Common myeloid progenitor, CD34-positive (primary cell): ENCODE measurements at regions not wholly inside any gene's neighbourhood (a gene's known extent, or its start where the extent isn't known, plus 50 kb on each side); places are given as distances from the start of the nearest gene placed in this dataset.

Experiments
- CTCF ChIA-PET: fragments of 350-600 bp; sonication (Branson Sonifier 250); formaldehyde crosslinking; loops from one replicate; lab custom pipeline; 2021; ENCODE audit warnings: antibody characterized with exemption; lab: Charles Lee
- POLR2A ChIA-PET: fragments of 350-600 bp; sonication (Branson Sonifier 250); formaldehyde crosslinking; loops from one replicate; lab custom pipeline; 2021; ENCODE audit warnings: antibody characterized with exemption; lab: Charles Lee
- DNase-seq, 3 donors: peaks; one replicate each; pipeline versions ENCODE4 v3.0.0 to v3.0.0-alpha.2; 2013
- H3K27ac ChIP-seq, 2 experiments: 1 replicate in 1 of 2; 2 replicates in 1 of 2; pipeline ENCODE4 v1.7.0; 2013; ENCODE audit warnings: inconsistent platforms in 2 of 2, low read length in 2 of 2, mild to moderate bottlenecking in 2 of 2, low read depth in 1 of 2, moderate library complexity in 1 of 2; ENCODE audit not compliant: severe bottlenecking in 2 of 2, insufficient read depth in 1 of 2, poor library complexity in 1 of 2
- H3K27me3 ChIP-seq, 5 experiments: replicated peaks in 2 of 5; 1 replicate in 3 of 5; 2 replicates in 2 of 5; pipeline versions ENCODE4 v1.6.1 to v1.7.0; 2013; ENCODE audit warnings: low read length in 4 of 5, mild to moderate bottlenecking in 2 of 5, moderate library complexity in 2 of 5, inconsistent platforms in 1 of 5; ENCODE audit not compliant: insufficient read depth in 5 of 5, control insufficient read depth in 4 of 5
- H3K36me3 ChIP-seq, 4 experiments: 1 replicate in 2 of 4; 2 replicates in 2 of 4; pipeline versions ENCODE4 v1.6.1 to v1.7.0; 2013; ENCODE audit warnings: low read length in 3 of 4, control low read depth in 1 of 4, mild to moderate bottlenecking in 1 of 4; ENCODE audit not compliant: control insufficient read depth in 4 of 4, insufficient read depth in 4 of 4
- H3K4me1 ChIP-seq, 4 experiments: 1 replicate in 3 of 4; 2 replicates in 1 of 4; pipeline versions ENCODE4 v1.6.1 to v1.7.1; 2013; ENCODE audit warnings: low read length in 3 of 4, mild to moderate bottlenecking in 3 of 4, control low read depth in 1 of 4, inconsistent platforms in 1 of 4, moderate library complexity in 1 of 4; ENCODE audit not compliant: control insufficient read depth in 4 of 4, insufficient read depth in 4 of 4; ENCODE audit errors: control extremely low read depth in 1 of 4
- H3K4me3 ChIP-seq, 7 experiments: 1 replicate in 4 of 7; 2 replicates in 3 of 7; pipeline versions ENCODE4 v1.5.1 to v1.7.0; 2013; ENCODE audit warnings: mild to moderate bottlenecking in 7 of 7, low read length in 6 of 7, moderate library complexity in 6 of 7, inconsistent platforms in 2 of 7, low read depth in 2 of 7, control low read depth in 1 of 7; ENCODE audit not compliant: insufficient read depth in 4 of 7, control insufficient read depth in 1 of 7; ENCODE audit errors: extremely low read depth in 1 of 7
- H3K9me3 ChIP-seq, 5 experiments: 1 replicate in 4 of 5; 2 replicates in 1 of 5; pipeline versions ENCODE4 v1.6.1 to v1.7.1; 2013; ENCODE audit warnings: low read length in 4 of 5, mild to moderate bottlenecking in 2 of 5, inconsistent platforms in 1 of 5, low read depth in 1 of 5, moderate library complexity in 1 of 5; ENCODE audit not compliant: control insufficient read depth in 4 of 5, insufficient read depth in 2 of 5; ENCODE audit errors: control extremely low read depth in 1 of 5
- WGBS: methylation state at CpG from one replicate; pipeline ENCODE4 v1.1.5; 2013; ENCODE audit not compliant: insufficient coverage; 5-methylcytosine and 5-hydroxymethylcytosine counted together

DNA sequence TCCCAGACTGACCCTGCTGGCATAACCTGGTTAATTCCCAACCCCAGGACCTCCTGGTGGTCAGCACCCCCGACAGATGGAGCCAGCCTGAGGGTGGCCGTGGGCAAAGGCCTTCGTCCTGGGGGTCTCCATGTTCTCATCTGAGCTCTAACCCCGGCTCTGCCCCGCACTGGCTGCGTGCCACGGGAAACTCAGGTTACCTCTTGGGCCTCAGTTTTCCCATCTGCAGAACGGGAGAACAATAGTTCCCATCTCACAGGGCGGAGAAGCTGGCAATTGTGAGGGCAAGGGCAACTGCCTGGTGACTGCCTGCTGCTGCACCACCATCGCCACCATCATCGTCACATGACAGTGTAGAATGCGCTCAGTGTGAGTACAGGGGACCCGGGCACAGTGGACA lies 77.9 kb downstream of the RFLNA start:
- POLR2A ChIA-PET = no interaction called here
- Histone ChIP-seq H3K27ac (no peak overlapping the region), H3K27me3 (no peaks in the 10 kb centered on the region), H3K36me3 (peaks cover 4 to 70% (median 52%) of the 10 kb centered on the region in 4 experiments), H3K9me3 (no peaks in the 10 kb centered on the region), H3K4me3 (no peak overlapping the region), H3K4me1 (no peaks in the 10 kb centered on the region)
- 89% methylated on average over 13 of the region's 13 CpGs for WGBS
- DNase-seq = no peak
- CTCF ChIA-PET = interaction anchor here (0.9 to 2.5 kb wide), 2 partner anchors 18 to 26 kb away, joined by 3 to 6 read pairs; no protein-coding TSS in a partner anchor

GRCh38 chr12:124371970-124372555 lies 77.2 kb downstream of the RFLNA start:
- H3K36me3 ChIP-seq = peaks cover 3 to 68% (median 50%) of the 10 kb centered on the region in 4 experiments

DNA sequence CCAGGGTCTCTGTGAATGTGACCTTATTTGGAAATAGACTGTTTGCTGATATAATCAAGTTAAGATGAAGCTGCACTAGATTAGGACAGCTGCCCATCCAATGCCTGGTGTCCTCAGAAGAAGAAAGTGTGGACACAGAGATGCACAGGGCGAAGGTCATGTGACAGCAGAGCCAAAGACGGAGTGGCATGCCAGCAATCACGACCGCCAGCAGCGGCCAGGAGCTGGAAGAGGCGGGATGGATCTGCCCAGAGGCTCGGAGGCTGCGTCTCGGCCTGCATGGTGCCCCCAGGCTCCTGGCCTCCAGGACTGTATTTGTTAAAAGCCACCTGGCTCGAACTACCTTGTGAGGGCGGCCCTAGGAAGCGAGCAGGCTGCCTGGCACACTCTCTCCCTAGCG lies 76.5 kb downstream of the RFLNA start:
- H3K27me3 ChIP-seq = no peaks in the 10 kb centered on the region
- ChIA-PET CTCF (interaction anchor here (2.5 kb wide), 1 partner anchor 28 kb away, joined by 6 read pairs; no protein-coding TSS in a partner anchor), POLR2A (interaction anchor here (1.2 kb wide), 1 partner anchor 9 kb away, joined by 3 read pairs; no protein-coding TSS in a partner anchor)
- WGBS = 98% methylated on average over 13 of the region's 13 CpGs
- H3K4me1 ChIP-seq = no peaks in the 10 kb centered on the region
- H3K4me3 ChIP-seq = no peak overlapping the region
- no peak for DNase-seq
- peaks cover 2 to 61% (median 47%) of the 10 kb centered on the region in 4 experiments for H3K36me3 ChIP-seq
- H3K27ac ChIP-seq = no peak overlapping the region
- H3K9me3 ChIP-seq = no peaks in the 10 kb centered on the region

More at GRCh38 chr12:124371970-124372555, 77.2 kb downstream of the RFLNA start:
- H3K27me3 ChIP-seq = no peaks in the 10 kb centered on the region
- no peak for DNase-seq
- ChIA-PET CTCF (interaction anchor here (0.9 to 2.5 kb wide), 2 partner anchors 17 to 27 kb away, joined by 3 to 6 read pairs; no protein-coding TSS in a partner anchor), POLR2A (no interaction called here)
- WGBS = 97% methylated on average over 22 of the region's 37 CpGs
- no peaks in the 10 kb centered on the region for H3K4me1 ChIP-seq
- H3K9me3 ChIP-seq = no peaks in the 10 kb centered on the region
- H3K4me3 ChIP-seq = no peak overlapping the region
- no peak overlapping the region for H3K27ac ChIP-seq

DNA sequence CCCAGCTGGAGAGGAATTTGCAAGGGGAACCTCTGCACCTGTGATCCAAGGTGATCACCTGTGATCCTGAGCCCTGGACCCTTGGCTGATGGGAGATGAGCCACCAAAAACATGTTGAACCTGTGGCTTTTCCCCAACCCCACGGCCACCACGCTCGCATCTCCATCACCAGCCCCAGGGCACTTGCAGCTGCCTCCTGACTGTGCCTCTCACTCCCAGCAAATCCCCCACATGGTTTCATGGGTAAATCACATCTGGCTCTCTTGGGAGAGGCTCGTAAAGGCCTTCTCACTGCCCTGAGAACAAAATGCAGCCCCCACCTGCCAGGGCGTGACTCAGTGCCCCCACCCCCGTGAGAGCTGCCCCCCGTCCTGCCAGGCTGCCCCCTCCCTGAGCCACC lies 76.0 kb downstream of the RFLNA start:
- Histone ChIP-seq H3K9me3 (no peaks in the 10 kb centered on the region), H3K36me3 (peaks cover 2 to 64% (median 48%) of the 10 kb centered on the region in 4 experiments), H3K27me3 (no peaks in the 10 kb centered on the region), H3K27ac (no peak overlapping the region), H3K4me3 (no peak overlapping the region), H3K4me1 (no peaks in the 10 kb centered on the region)
- ChIA-PET CTCF (interaction anchor here (2.5 kb wide), 1 partner anchor 28 kb away, joined by 6 read pairs; no protein-coding TSS in a partner anchor), POLR2A (interaction anchor here (1.2 kb wide), 1 partner anchor 9 kb away, joined by 3 read pairs; no protein-coding TSS in a partner anchor)
- DNase-seq = no peak
- WGBS = 98% methylated on average over 4 of the region's 7 CpGs

DNA sequence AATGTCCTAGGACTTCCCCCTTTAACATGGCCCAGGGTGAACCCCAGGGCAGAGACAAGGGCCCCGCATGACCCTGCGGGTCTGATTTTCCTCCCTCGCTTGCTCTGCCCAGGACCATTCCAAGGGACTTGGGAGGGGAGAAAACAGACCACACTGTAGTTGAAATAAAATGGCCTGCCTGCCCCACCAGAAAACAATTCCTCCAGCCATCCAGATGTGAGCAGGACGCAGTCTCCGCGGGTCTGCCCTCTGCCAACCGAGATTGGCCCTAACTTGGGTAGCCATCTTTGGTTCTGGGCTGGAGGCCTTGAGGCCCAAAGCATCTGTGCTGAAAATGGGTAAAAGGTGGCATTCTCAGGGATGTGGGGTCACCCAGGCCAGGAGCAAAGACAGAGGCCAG lies 75.5 kb downstream of the RFLNA start:
- Histone ChIP-seq H3K27me3 (no peaks in the 10 kb centered on the region), H3K36me3 (peaks cover 2 to 64% (median 49%) of the 10 kb centered on the region in 4 experiments), H3K4me1 (no peaks in the 10 kb centered on the region), H3K9me3 (no peaks in the 10 kb centered on the region), H3K27ac (no peak overlapping the region), H3K4me3 (no peak overlapping the region)
- ChIA-PET CTCF (interaction anchor here (2.5 kb wide), 1 partner anchor 28 kb away, joined by 6 read pairs; no protein-coding TSS in a partner anchor), POLR2A (interaction anchor here (1.2 kb wide), 1 partner anchor 10 kb away, joined by 3 read pairs; no protein-coding TSS in a partner anchor)
- no peak for DNase-seq
- 94% methylated on average over 7 of the region's 7 CpGs for WGBS

DNA sequence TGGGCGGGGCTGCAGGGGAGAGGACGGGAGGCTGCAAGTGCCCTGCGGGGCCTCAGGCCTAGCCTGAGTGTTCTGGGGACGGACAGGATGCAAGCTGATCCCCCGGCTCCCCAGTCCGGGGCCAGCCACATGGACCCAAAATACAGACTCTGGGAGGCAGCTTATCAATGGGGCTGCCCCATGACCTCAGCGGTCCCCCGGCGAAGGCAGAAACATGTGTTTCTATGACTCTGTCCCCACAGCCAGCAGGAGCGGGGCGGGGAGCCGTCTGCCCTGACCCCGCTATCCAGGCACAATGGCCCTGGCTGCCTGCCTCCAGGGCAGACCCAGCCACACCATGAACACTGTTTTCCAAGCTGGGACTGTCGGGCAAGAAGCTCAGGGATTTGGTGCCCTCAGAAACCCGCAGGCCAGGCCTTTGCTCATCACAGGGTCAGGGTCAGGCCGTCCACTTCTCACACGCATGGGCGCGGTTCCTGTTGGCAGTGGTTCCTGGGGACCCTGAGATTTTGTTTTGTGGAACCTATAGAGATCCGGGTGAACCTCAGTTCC lies 75.0 kb downstream of the RFLNA start:
- no peak overlapping the region for H3K4me3 ChIP-seq
- H3K27me3 ChIP-seq = no peaks in the 10 kb centered on the region
- H3K4me1 ChIP-seq = no peaks in the 10 kb centered on the region
- peaks cover 2 to 67% (median 46%) of the 10 kb centered on the region in 4 experiments for H3K36me3 ChIP-seq
- POLR2A ChIA-PET = no interaction called here
- H3K9me3 ChIP-seq = no peaks in the 10 kb centered on the region
- CTCF ChIA-PET = no interaction called here
- no peak overlapping the region for H3K27ac ChIP-seq
- WGBS = 96% methylated on average over 19 of the region's 20 CpGs
- DNase-seq = no peak
